Esophagus squamous epithelium (tissue), 5 donors: ENCODE measurements at regions not wholly inside any gene's neighbourhood (a gene's known extent, or its start where the extent isn't known, plus 50 kb on each side); places are given as distances from the start of the nearest gene placed in this dataset.

ENCODE experiments used
- DNase-seq: peaks from one replicate; lab custom pipeline; 2025; lab: John Stamatoyannopoulos, UW
- H3K27ac ChIP-seq, 4 donors: fragments of 200-600 bp; sonication (generic); one replicate each; pipeline ENCODE4 v1.5.1; 2016 to 2019; ENCODE audit warnings: mild to moderate bottlenecking in 1 of 4
- H3K27me3 ChIP-seq, 4 donors: fragments of 200-600 bp; sonication (generic); 1 replicate in 3 of 4; 2 replicates in 1 of 4; pipeline versions ENCODE4 v1.5.1 to v1.6.0; 2017 to 2021; ENCODE audit warnings: antibody characterized with exemption in 1 of 4
- H3K36me3 ChIP-seq, 3 donors: fragments of 200-600 bp; sonication (generic); one replicate each; pipeline ENCODE4 v1.5.1; 2016 to 2019
- H3K4me1 ChIP-seq, 3 donors: fragments of 200-600 bp; sonication (generic); one replicate each; pipeline ENCODE4 v1.5.1; 2017 to 2019
- H3K4me3 ChIP-seq, 4 donors: fragments of 200-600 bp; sonication (generic); 1 replicate in 3 of 4; 2 replicates in 1 of 4; pipeline ENCODE4 v1.5.1; 2016 to 2019; ENCODE audit warnings: mild to moderate bottlenecking in 2 of 4, moderate library complexity in 1 of 4
- H3K9me3 ChIP-seq, 3 donors: fragments of 200-600 bp; sonication (generic); one replicate each; pipeline ENCODE4 v1.5.1; 2016 to 2019
- CTCF ChIP-seq, 6 experiments: fragments of 450-650 bp in 4 of 6; fragments of 200-600 bp in 2 of 6; sonication (generic) in 2 of 6; IDR thresholded peaks; one replicate each; pipeline ENCODE4 v1.5.1; 2016 to 2019; ENCODE audit warnings: antibody characterized with exemption in 6 of 6, mild to moderate bottlenecking in 4 of 6, moderate library complexity in 4 of 6
- POLR2A ChIP-seq, 4 donors: fragments of 450-650 bp; IDR thresholded peaks; one replicate each; pipeline ENCODE4 v1.6.1; 2017; ENCODE audit warnings: antibody characterized with exemption in 4 of 4, mild to moderate bottlenecking in 4 of 4, moderate library complexity in 3 of 4
- WGBS, 2 donors: methylation state at CpG; one replicate each; pipeline ENCODE4 v1.1.5; 2018; 5-methylcytosine and 5-hydroxymethylcytosine counted together
- intact Hi-C: fragments of 100-400 bp; cut with DNase I; formaldehyde crosslinking; loops from one replicate; pipeline ENCODE4 v1.15.0; 2022
- donor health status: DM: yes; HTN: yes; CAD: no.

- no peak overlapping the region for H3K27ac ChIP-seq
- no peak overlapping the region for H3K4me3 ChIP-seq
- no peaks in the 10 kb centered on the region for H3K36me3 ChIP-seq
- H3K27me3 ChIP-seq: peaks cover 0 to 17% (median 0%) of the 10 kb centered on the region in 4 donors
- no peak for DNase-seq
- no peaks in the 10 kb centered on the region for H3K4me1 ChIP-seq
- no peak for TF ChIP-seq CTCF (IDR thresholded peaks at IDR 0.05)
- TF ChIP-seq POLR2A (IDR thresholded peaks at IDR 0.05): no peak
- H3K9me3 ChIP-seq: no peaks in the 10 kb centered on the region
- intact Hi-C loops: no loop called here
- 67 to 73% methylated on average over 5 of the region's 5 CpGs for WGBS, 2 donors
Measured at GRCh38 chr15:100824211-100824610, 55.4 kb upstream of the ALDH1A3 start.

- H3K36me3 ChIP-seq: no peaks in the 10 kb centered on the region
- H3K27me3 ChIP-seq: peaks cover 0 to 17% (median 0%) of the 10 kb centered on the region in 4 donors
- H3K27ac ChIP-seq: no peak overlapping the region
- intact Hi-C loops: no loop called here
- no peaks in the 10 kb centered on the region for H3K4me1 ChIP-seq
- DNase-seq: no peak
- no peak for TF ChIP-seq CTCF (IDR thresholded peaks at IDR 0.05)
- TF ChIP-seq POLR2A (IDR thresholded peaks at IDR 0.05): no peak
- H3K4me3 ChIP-seq: no peak overlapping the region
- H3K9me3 ChIP-seq: no peaks in the 10 kb centered on the region
- WGBS, 2 donors: 33 to 45% methylated on average over 1 of the region's 1 CpG
Measured at GRCh38 chr15:100829457-100829856, 50.2 kb upstream of the ALDH1A3 start.
